Osteoblast (primary cell): ENCODE measurements at regions not wholly inside any gene's neighbourhood (a gene's known extent, or its start where the extent isn't known, plus 50 kb on each side); places are given as distances from the start of the nearest gene placed in this dataset.
A peak's percentile ranks its signal among the peaks of the same experiment; 100 is the strongest.

ENCODE experiments used
- DNase-seq: peaks from one replicate; pipeline ENCODE4 v3.0.0; 2011; ENCODE audit warnings: low spot score, mixed read lengths; ENCODE audit not compliant: insufficient read length; ENCODE audit errors: missing footprints
- H2AFZ ChIP-seq: 2 replicates; pipeline ENCODE4 v1.6.0; 2011; ENCODE audit warnings: mild to moderate bottlenecking, low read length
- H3K27ac ChIP-seq: 2 replicates; pipeline ENCODE4 v1.5.1; 2011; ENCODE audit warnings: mild to moderate bottlenecking, low read depth, low read length, moderate library complexity
- H3K27me3 ChIP-seq: 2 replicates; pipeline ENCODE4 v1.6.0; 2012; ENCODE audit warnings: mild to moderate bottlenecking, control low read depth, inconsistent platforms, low read length, moderate library complexity; ENCODE audit not compliant: insufficient read depth
- H3K36me3 ChIP-seq: 2 replicates; pipeline ENCODE4 v1.5.1; 2011; ENCODE audit warnings: mild to moderate bottlenecking, low read length, control low read depth, moderate library complexity; ENCODE audit not compliant: insufficient read depth
- H3K4me1 ChIP-seq: 2 replicates; pipeline ENCODE4 v1.5.1; 2011; ENCODE audit warnings: mild to moderate bottlenecking, low read length, control low read depth, moderate library complexity; ENCODE audit not compliant: insufficient read depth
- H3K4me2 ChIP-seq: 2 replicates; pipeline ENCODE4 v1.6.0; 2011; ENCODE audit warnings: mild to moderate bottlenecking, low read length; ENCODE audit not compliant: insufficient read depth
- H3K4me3 ChIP-seq: fragments of 200-600 bp; sonication (generic); 3 replicates; pipeline ENCODE4 v1.5.1; 2012; ENCODE audit warnings: mild to moderate bottlenecking, low read length, inconsistent platforms; ENCODE audit not compliant: insufficient read depth
- H3K79me2 ChIP-seq: 2 replicates; pipeline ENCODE4 v1.6.0; 2012; ENCODE audit warnings: mild to moderate bottlenecking, low read length, control low read depth, inconsistent platforms; ENCODE audit not compliant: insufficient read depth
- H3K9me3 ChIP-seq: 2 replicates; pipeline ENCODE4 v1.5.1; 2011; ENCODE audit warnings: low read depth, low read length, control low read depth
- H4K20me1 ChIP-seq: 2 replicates; pipeline ENCODE4 v1.6.0; 2012; ENCODE audit warnings: mild to moderate bottlenecking, low read length, control low read depth; ENCODE audit not compliant: insufficient read depth
- CTCF ChIP-seq: IDR thresholded peaks from 2 replicates; pipeline ENCODE4 v1.5.1; 2011; ENCODE audit warnings: mild to moderate bottlenecking, low read depth, low read length, moderate library complexity; ENCODE audit errors: extremely low read depth

- Histone ChIP-seq H3K4me3 (no peak overlapping the region), H3K27ac (peak overlapping the region; percentile 73), H3K79me2 (peaks cover 90% of the 10 kb centered on the region), H3K4me2 (peak overlapping the region; percentile 44), H3K9me3 (no peaks in the 10 kb centered on the region), H4K20me1 (peaks cover 52% of the 10 kb centered on the region), H2AFZ (no peak overlapping the region), H3K36me3 (peaks cover 32% of the 10 kb centered on the region), H3K27me3 (no peaks in the 10 kb centered on the region), H3K4me1 (peaks cover 59% of the 10 kb centered on the region)
- DNase-seq, result peak; percentile 60
- TF ChIP-seq CTCF, result no peak
Observed at GRCh38 chr1:201736707-201737320, 92.1 kb upstream of the IPO9 start.

GRCh38 chr1:201737352-201738060 is 91.5 kb upstream of the IPO9 start:
- TF ChIP-seq CTCF, result no peak
- Histone ChIP-seq H3K27me3 (no peaks in the 10 kb centered on the region), H3K27ac (peak overlapping the region; percentile 73), H3K4me1 (peaks cover 59% of the 10 kb centered on the region), H4K20me1 (peaks cover 56% of the 10 kb centered on the region), H3K4me2 (peak overlapping the region; percentile 44), H3K79me2 (peaks cover 90% of the 10 kb centered on the region), H3K9me3 (no peaks in the 10 kb centered on the region), H3K36me3 (peaks cover 32% of the 10 kb centered on the region), H3K4me3 (no peak overlapping the region), H2AFZ (no peak overlapping the region)
- DNase-seq, result peak; percentile 89

GRCh38 chr1:201739080-201739479 is 89.9 kb upstream of the IPO9 start:
- DNase-seq, result peak; percentile 47
- Histone ChIP-seq H2AFZ (no peak overlapping the region), H3K4me3 (peak overlapping the region; percentile 68), H3K27me3 (no peaks in the 10 kb centered on the region), H3K4me2 (peak overlapping the region; percentile 73), H3K4me1 (peaks cover 69% of the 10 kb centered on the region), H3K9me3 (no peaks in the 10 kb centered on the region), H4K20me1 (peaks cover 66% of the 10 kb centered on the region), H3K27ac (peak overlapping the region; percentile 73), H3K79me2 (peaks cover 91% of the 10 kb centered on the region), H3K36me3 (peaks cover 37% of the 10 kb centered on the region)
- TF ChIP-seq CTCF, result no peak

GRCh38 chr1:201739492-201740085 is 89.4 kb upstream of the IPO9 start:
- no peak for TF ChIP-seq CTCF
- Histone ChIP-seq H3K4me2 (peak overlapping the region; percentile 73), H2AFZ (no peak overlapping the region), H3K9me3 (no peaks in the 10 kb centered on the region), H3K36me3 (peaks cover 37% of the 10 kb centered on the region), H3K4me1 (peaks cover 73% of the 10 kb centered on the region), H3K27ac (peak overlapping the region; percentile 73), H3K4me3 (peak overlapping the region; percentile 68), H3K27me3 (no peaks in the 10 kb centered on the region), H3K79me2 (peaks cover 91% of the 10 kb centered on the region), H4K20me1 (peaks cover 69% of the 10 kb centered on the region)
- DNase-seq, result peak; percentile 73
